HepG2 (cell line): ENCODE measurements at regions not wholly inside any gene's neighbourhood (a gene's known extent, or its start where the extent isn't known, plus 50 kb on each side); places are given as distances from the start of the nearest gene placed in this dataset.

Source experiments
- ATAC-seq: fragments of 200-7000 bp; cut with Tn5 transposase; 3 replicates; pipeline ENCODE4 v1.9.1; 2020; ENCODE audit warnings: mild to moderate bottlenecking, moderate library complexity
- BruUV-seq: library from RNA; stranded (reverse); fragments of 400-500 nt; replicated peaks from 2 replicates; lab custom pipeline; 2021; lab: Mats Ljungman, UMichigan
- CTCF ChIA-PET: fragments of 300-600 bp; formaldehyde crosslinking; extraction: SDS; loops from one replicate; lab custom pipeline; 2021; ENCODE audit warnings: low total read pairs, inconsistent platforms, low intra/inter-chr PET ratio; lab: Yijun Ruan, JAX
- POLR2A ChIA-PET: fragments of 350-600 bp; sonication (Branson Sonifier 250); formaldehyde crosslinking; loops from one replicate; lab custom pipeline; 2020; ENCODE audit warnings: antibody characterized with exemption, inconsistent platforms; lab: Yijun Ruan, JAX
- DNase-seq: peaks from one replicate; pipeline ENCODE4 v3.0.0-alpha.2; 2015; ENCODE audit warnings: low spot score
- FAIRE-seq: peaks from 3 replicates; lab custom pipeline; 2011; peaks lifted over from hg19 to GRCh38; lab: Jason Lieb, UNC
- H2AFZ ChIP-seq: one replicate; pipeline ENCODE4 v1.6.1; 2011; ENCODE audit warnings: low read length, inconsistent platforms
- H3K27ac ChIP-seq: fragments of 300-600 bp; 3 replicates; pipeline ENCODE4 v1.8.0; 2011; ENCODE audit warnings: mixed run types, mild to moderate bottlenecking, mixed read lengths, low read length, inconsistent platforms; ENCODE audit not compliant: insufficient read depth; ENCODE audit errors: extremely low read length
- H3K27me3 ChIP-seq, 2 experiments: fragments of 200-600 bp in 1 of 2; 2 replicates in 1 of 2; 3 replicates in 1 of 2; pipeline versions ENCODE4 v1.6.0 to v1.8.0; 2011; ENCODE audit warnings: low read length in 2 of 2, mild to moderate bottlenecking in 2 of 2, moderate library complexity in 2 of 2, inconsistent platforms in 1 of 2; ENCODE audit not compliant: insufficient read depth in 2 of 2, control insufficient read depth in 1 of 2
- H3K36me3 ChIP-seq, 2 experiments: fragments of 200-600 bp in 1 of 2; replicated peaks in 1 of 2; 2 replicates in 1 of 2; 3 replicates in 1 of 2; pipeline versions ENCODE4 v1.5.1 to v1.8.0; 2011; ENCODE audit warnings: low read length in 2 of 2, inconsistent platforms in 1 of 2; ENCODE audit not compliant: insufficient read depth in 2 of 2, control insufficient read depth in 1 of 2
- H3K4me1 ChIP-seq: 2 replicates; pipeline ENCODE4 v1.5.1; 2012; ENCODE audit warnings: low read length, inconsistent platforms; ENCODE audit not compliant: insufficient read depth
- H3K4me2 ChIP-seq: 2 replicates; pipeline ENCODE4 v1.6.0; 2011; ENCODE audit warnings: low read depth, low read length, inconsistent platforms
- H3K4me3 ChIP-seq, 3 experiments: fragments of 200-600 bp in 1 of 3; sonication (generic), shearing (Covaris generic) in 1 of 3; replicated peaks in 1 of 3; 2 replicates each; pipeline ENCODE4 v1.5.1; 2011 to 2016; ENCODE audit warnings: low read length in 3 of 3, inconsistent platforms in 2 of 3, low read depth in 2 of 3, mild to moderate bottlenecking in 2 of 3, control low read depth in 1 of 3, mixed read lengths in 1 of 3; ENCODE audit not compliant: insufficient read depth in 1 of 3
- H3K79me2 ChIP-seq: one replicate; pipeline ENCODE4 v1.6.1; 2011; ENCODE audit warnings: low read length, inconsistent platforms; ENCODE audit not compliant: insufficient read depth
- H3K9ac ChIP-seq: 2 replicates; pipeline ENCODE4 v1.6.0; 2011; ENCODE audit warnings: mild to moderate bottlenecking, low read depth, low read length, inconsistent platforms; ENCODE audit not compliant: insufficient read depth
- H3K9me3 ChIP-seq: 2 replicates; pipeline ENCODE4 v1.5.1; 2012; ENCODE audit warnings: mild to moderate bottlenecking, low read length
- H4K20me1 ChIP-seq: 2 replicates; pipeline ENCODE4 v1.6.0; 2011; ENCODE audit warnings: inconsistent platforms, mild to moderate bottlenecking, low read length, moderate library complexity; ENCODE audit not compliant: insufficient read depth
- CHCHD3 ChIP-seq: sonication (generic); formaldehyde crosslinking; IDR thresholded peaks from 2 replicates; pipeline ENCODE4 v1.8.0; 2022; ENCODE audit warnings: mild to moderate bottlenecking, missing genetic modification reagents, moderate library complexity
- CHD4 ChIP-seq: fragments of 200-600 bp; sonication (generic); IDR thresholded peaks from 2 replicates; pipeline ENCODE4 v1.7.0; 2017; ENCODE audit warnings: mild to moderate bottlenecking, low read length, borderline replicate concordance
- MAFF ChIP-seq: IDR thresholded peaks from 2 replicates; pipeline ENCODE4 v1.6.1; 2011; ENCODE audit warnings: low read depth, low read length, improper control_type of control experiment
- MAFK ChIP-seq, 2 experiments: IDR thresholded peaks in 1 of 2; conservative IDR thresholded peaks in 1 of 2; 2 replicates each; pipeline ENCODE4 v1.6.1; 2011; ENCODE audit warnings: improper control_type of control experiment in 2 of 2, low read length in 2 of 2
- SYNCRIP ChIP-seq: fragments of 200-400 bp; formaldehyde crosslinking; IDR thresholded peaks from 2 replicates; pipeline ENCODE4 v1.6.1; 2018; ENCODE audit warnings: mild to moderate bottlenecking, low read depth, low read length; ENCODE audit not compliant: insufficient read depth
- TEAD3 ChIP-seq: optimal IDR thresholded peaks from 2 replicates; pipeline ENCODE3; 2016; ENCODE audit warnings: borderline replicate concordance
- ZNF274 ChIP-seq: sonication (generic); formaldehyde crosslinking; IDR thresholded peaks from 2 replicates; pipeline ENCODE4 v1.5.1; 2020; ENCODE audit warnings: mild to moderate bottlenecking, missing genetic modification reagents
- ZNF446 ChIP-seq: sonication (generic); formaldehyde crosslinking; IDR thresholded peaks from 2 replicates; pipeline ENCODE4 v1.5.0; 2020; ENCODE audit warnings: mild to moderate bottlenecking, missing genetic modification reagents
- ZNF557 ChIP-seq: sonication (generic); formaldehyde crosslinking; IDR thresholded peaks from 2 replicates; pipeline ENCODE4 v1.4.0; 2020; ENCODE audit warnings: missing genetic modification reagents
- ZNF558 ChIP-seq: sonication (generic); formaldehyde crosslinking; IDR thresholded peaks from 2 replicates; pipeline ENCODE4 v1.9.0; 2022; ENCODE audit warnings: mild to moderate bottlenecking, missing genetic modification reagents, borderline replicate concordance
- ZSCAN20 ChIP-seq: sonication (generic); formaldehyde crosslinking; IDR thresholded peaks from 2 replicates; pipeline ENCODE4 v1.4.0; 2020; ENCODE audit warnings: missing genetic modification reagents, mild to moderate bottlenecking, borderline replicate concordance
- WGBS: methylation state at CpG from one replicate; pipeline ENCODE4 v1.1.6; 2017; ENCODE audit warnings: low lambda C conversion rate; 5-methylcytosine and 5-hydroxymethylcytosine counted together
- in situ Hi-C: cut with HindIII; loops from 2 replicates; pipeline ENCODE4 v1.10.0; 2017; ENCODE audit warnings: low pct_unique_long_range_greater_than_20kb; ENCODE audit not compliant: extremely low pct_ligation_motif_present
- intact Hi-C: fragments of 100-400 bp; cut with micrococcal nuclease; formaldehyde crosslinking; loops from one replicate; pipeline ENCODE4 v1.10.0; 2022; ENCODE audit not compliant: unreplicated experiment
- TF ChIP-seq, protein P1 (sequence below): sonication (generic); formaldehyde crosslinking; IDR thresholded peaks from 2 replicates; pipeline ENCODE4 v1.8.1; 2023; ENCODE audit warnings: mild to moderate bottlenecking, inconsistent platforms, moderate library complexity, missing genetic modification reagents, borderline replicate concordance

DNA sequence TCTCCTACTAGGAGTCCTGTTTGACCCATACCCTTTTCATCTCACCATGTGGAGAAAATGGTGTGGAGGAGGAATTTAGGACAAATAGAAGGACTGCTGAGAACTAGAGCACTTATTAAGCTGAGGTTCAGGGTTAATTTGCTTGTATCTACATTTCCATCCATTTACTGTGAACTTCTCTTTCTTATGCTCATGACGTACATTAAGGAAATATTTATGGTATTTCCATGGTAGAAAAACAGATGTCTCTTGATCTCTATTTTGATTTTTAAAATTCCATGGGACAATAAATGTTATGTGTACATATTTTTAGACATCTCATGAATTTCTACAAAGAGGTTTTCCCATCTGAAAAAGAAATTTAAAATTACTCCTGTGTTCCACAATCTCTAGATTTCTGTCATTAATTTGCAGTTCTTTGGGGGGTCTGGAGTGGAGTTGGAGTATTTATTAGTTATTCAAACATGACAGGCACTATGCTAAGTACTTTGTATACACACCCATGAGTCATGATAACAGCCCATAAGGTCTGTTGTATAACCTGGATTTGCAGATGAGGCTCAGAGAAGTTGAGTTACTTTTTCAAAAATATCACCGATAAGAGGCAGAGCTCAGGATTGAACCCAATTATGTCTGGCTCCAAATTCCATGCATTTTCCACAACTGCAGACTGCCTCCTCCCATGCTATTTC, 112.6 kb downstream of the COPS8 start (continued):
- TF ChIP-seq, protein P1, sequence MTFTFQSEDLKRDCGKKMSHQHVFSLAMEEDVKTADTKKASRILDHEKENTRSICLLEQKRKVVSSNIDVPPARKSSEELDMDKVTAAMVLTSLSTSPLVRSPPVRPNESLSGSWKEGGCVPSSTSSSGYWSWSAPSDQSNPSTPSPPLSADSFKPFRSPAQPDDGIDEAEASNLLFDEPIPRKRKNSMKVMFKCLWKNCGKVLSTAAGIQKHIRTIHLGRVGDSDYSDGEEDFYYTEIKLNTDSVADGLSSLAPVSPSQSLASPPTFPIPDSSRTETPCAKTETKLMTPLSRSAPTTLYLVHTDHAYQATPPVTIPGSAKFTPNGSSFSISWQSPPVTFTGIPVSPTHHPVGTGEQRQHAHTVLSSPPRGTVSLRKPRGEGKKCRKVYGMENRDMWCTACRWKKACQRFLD: no peak
- TF ChIP-seq TEAD3 (CRISPR knock-in tag): no peak
- no peak for TF ChIP-seq CHD4
- TF ChIP-seq ZSCAN20 (CRISPR knock-in tag): no peak
- TF ChIP-seq CHCHD3 (CRISPR knock-in tag): no peak
- no peak for TF ChIP-seq SYNCRIP

DNA sequence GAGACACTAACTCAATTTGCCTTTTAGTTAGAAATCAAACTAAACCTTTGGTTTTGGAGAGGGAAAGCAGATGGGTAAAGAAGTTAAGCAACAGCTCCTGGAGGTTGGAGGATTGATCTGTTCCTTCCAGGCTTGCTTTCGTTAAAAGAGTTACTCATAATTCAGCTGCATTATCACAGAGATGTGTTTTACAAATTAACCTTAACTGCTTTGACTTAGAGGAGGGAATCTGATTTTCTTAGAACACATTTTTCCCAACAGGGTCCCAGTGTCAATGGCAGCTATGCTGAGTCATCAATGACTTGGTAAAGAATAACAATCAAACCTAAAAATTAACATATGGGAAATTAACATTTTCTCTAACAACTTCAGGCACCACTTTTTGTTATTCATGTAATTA, 113.4 kb downstream of the COPS8 start:
- Histone ChIP-seq H3K79me2 (no peaks in the 10 kb centered on the region), H3K4me3 (no peak overlapping the region), H3K9me3 (no peaks in the 10 kb centered on the region), H2AFZ (no peak overlapping the region), H3K27me3 (peaks cover 5 to 44% of the 10 kb centered on the region in 2 experiments; a peak in 3 of 5 replicates), H3K4me1 (peaks cover 12% of the 10 kb centered on the region), H3K36me3 (no peaks in the 10 kb centered on the region), H3K27ac (no peak overlapping the region), H3K4me2 (no peak overlapping the region), H4K20me1 (no peaks in the 10 kb centered on the region), H3K9ac (no peak overlapping the region)
- FAIRE-seq (no peak), ATAC-seq (no peak), DNase-seq (no peak)
- WGBS: 4% methylated on average over 1 of the region's 1 CpG
- ChIA-PET CTCF (no interaction called here), POLR2A (no interaction called here)
- in situ Hi-C loops (no loop called here), intact Hi-C loops (no loop called here)
- 0 out of 2 replicates have a peak, but pooled peaks have one; percentile 60 for TF ChIP-seq MAFF
- TF ChIP-seq ZNF274: no peak
- TF ChIP-seq ZNF558: no peak
- peak; percentile 71 to 79 for TF ChIP-seq MAFK (conservative IDR thresholded peaks at IDR 0.05 in 1 of 2, IDR thresholded peaks at IDR 0.05 in 1 of 2; ENCODE audit: low read length in 2 of 2)
- no peak for TF ChIP-seq ZNF446 (CRISPR knock-in tag)
- TF ChIP-seq ZNF557: no peak
- BruUV-seq: no TSS peak
